B cell (primary cell): ENCODE measurements at regions not wholly inside any gene's neighbourhood (a gene's known extent, or its start where the extent isn't known, plus 50 kb on each side); places are given as distances from the start of the nearest gene placed in this dataset.

Experiments used
- EZH2 ChIP-seq: IDR thresholded peaks from 2 replicates; pipeline ENCODE4 v1.6.1; 2012; ENCODE audit warnings: borderline replicate concordance, low read depth, mild to moderate bottlenecking, moderate library complexity, low read length; ENCODE audit not compliant: insufficient read depth, poor library complexity, severe bottlenecking
- TF ChIP-seq, protein P1 (sequence below): fragments of 200-600 bp; IDR thresholded peaks from one replicate; pipeline ENCODE4 v1.8.0; 2022; ENCODE audit warnings: antibody characterized with exemption, mild to moderate bottlenecking

- TF ChIP-seq, protein P1, sequence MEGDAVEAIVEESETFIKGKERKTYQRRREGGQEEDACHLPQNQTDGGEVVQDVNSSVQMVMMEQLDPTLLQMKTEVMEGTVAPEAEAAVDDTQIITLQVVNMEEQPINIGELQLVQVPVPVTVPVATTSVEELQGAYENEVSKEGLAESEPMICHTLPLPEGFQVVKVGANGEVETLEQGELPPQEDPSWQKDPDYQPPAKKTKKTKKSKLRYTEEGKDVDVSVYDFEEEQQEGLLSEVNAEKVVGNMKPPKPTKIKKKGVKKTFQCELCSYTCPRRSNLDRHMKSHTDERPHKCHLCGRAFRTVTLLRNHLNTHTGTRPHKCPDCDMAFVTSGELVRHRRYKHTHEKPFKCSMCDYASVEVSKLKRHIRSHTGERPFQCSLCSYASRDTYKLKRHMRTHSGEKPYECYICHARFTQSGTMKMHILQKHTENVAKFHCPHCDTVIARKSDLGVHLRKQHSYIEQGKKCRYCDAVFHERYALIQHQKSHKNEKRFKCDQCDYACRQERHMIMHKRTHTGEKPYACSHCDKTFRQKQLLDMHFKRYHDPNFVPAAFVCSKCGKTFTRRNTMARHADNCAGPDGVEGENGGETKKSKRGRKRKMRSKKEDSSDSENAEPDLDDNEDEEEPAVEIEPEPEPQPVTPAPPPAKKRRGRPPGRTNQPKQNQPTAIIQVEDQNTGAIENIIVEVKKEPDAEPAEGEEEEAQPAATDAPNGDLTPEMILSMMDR, result no peak
- no peak for TF ChIP-seq EZH2
These were observed 127.3 kb upstream of the LYZL2 start for GRCh38 chr10:30756896-30757295.
